Astrocyte (in vitro differentiated cells and primary cell): ENCODE measurements at regions not wholly inside any gene's neighbourhood (a gene's known extent, or its start where the extent isn't known, plus 50 kb on each side); places are given as distances from the start of the nearest gene placed in this dataset.

Experiments
- DNase-seq: peaks from one replicate; pipeline ENCODE4 v3.0.0-alpha.2; 2010; ENCODE audit warnings: low read depth
- FAIRE-seq: peaks from 2 replicates; lab custom pipeline; 2011; peaks lifted over from hg19 to GRCh38; lab: Jason Lieb, UNC
- H2AFZ ChIP-seq: 2 replicates; pipeline ENCODE4 v1.6.0; 2012; ENCODE audit warnings: low read depth, low read length, inconsistent platforms
- H3K27ac ChIP-seq: 2 replicates; pipeline ENCODE4 v1.5.1; 2011; ENCODE audit warnings: low read depth, low read length, inconsistent platforms
- H3K27me3 ChIP-seq: 2 replicates; pipeline ENCODE4 v1.6.0; 2011; ENCODE audit warnings: low read length, inconsistent platforms; ENCODE audit not compliant: insufficient read depth
- H3K36me3 ChIP-seq: 2 replicates; pipeline ENCODE4 v1.5.1; 2011; ENCODE audit warnings: low read length, inconsistent platforms; ENCODE audit not compliant: insufficient read depth
- H3K4me1 ChIP-seq: 2 replicates; pipeline ENCODE4 v1.5.1; 2011; ENCODE audit warnings: low read length, inconsistent platforms; ENCODE audit not compliant: insufficient read depth
- H3K4me2 ChIP-seq: 2 replicates; pipeline ENCODE4 v1.6.0; 2012; ENCODE audit warnings: low read length, inconsistent platforms
- H3K4me3 ChIP-seq: 2 replicates; pipeline ENCODE4 v1.5.1; 2011; ENCODE audit warnings: low read depth, mild to moderate bottlenecking, low read length, inconsistent platforms; ENCODE audit not compliant: insufficient read depth
- H3K79me2 ChIP-seq: 2 replicates; pipeline ENCODE4 v1.6.0; 2012; ENCODE audit warnings: mild to moderate bottlenecking, low read length, inconsistent platforms; ENCODE audit not compliant: insufficient read depth
- H3K9ac ChIP-seq: 2 replicates; pipeline ENCODE4 v1.6.0; 2012; ENCODE audit warnings: mild to moderate bottlenecking, low read length, inconsistent platforms
- H3K9me3 ChIP-seq: 2 replicates; pipeline ENCODE4 v1.5.1; 2012; ENCODE audit warnings: low read depth, mild to moderate bottlenecking, low read length, inconsistent platforms; ENCODE audit not compliant: insufficient read depth
- H4K20me1 ChIP-seq: 2 replicates; pipeline ENCODE4 v1.6.0; 2012; ENCODE audit warnings: low read length, inconsistent platforms; ENCODE audit not compliant: insufficient read depth
- H3K27ac Mint-ChIP-seq: one replicate; pipeline ENCODE4 v1.8.0; 2021; ENCODE audit warnings: mild to moderate bottlenecking, mixed read lengths; ENCODE audit not compliant: unreplicated experiment
- H3K27me3 Mint-ChIP-seq: one replicate; pipeline ENCODE4 v1.8.0; 2021; ENCODE audit warnings: low read depth, mixed read lengths; ENCODE audit not compliant: unreplicated experiment
- H3K36me3 Mint-ChIP-seq: one replicate; pipeline ENCODE4 v1.8.0; 2021; ENCODE audit warnings: low read depth, mixed read lengths; ENCODE audit not compliant: unreplicated experiment
- H3K4me1 Mint-ChIP-seq: one replicate; pipeline ENCODE4 v1.8.0; 2021; ENCODE audit warnings: low read depth, mixed read lengths; ENCODE audit not compliant: unreplicated experiment
- H3K4me3 Mint-ChIP-seq: one replicate; pipeline ENCODE4 v1.8.0; 2021; ENCODE audit warnings: mild to moderate bottlenecking, moderate library complexity, mixed read lengths; ENCODE audit not compliant: unreplicated experiment
- H3K9me3 Mint-ChIP-seq: one replicate; pipeline ENCODE4 v1.8.0; 2021; ENCODE audit warnings: mild to moderate bottlenecking, mixed read lengths; ENCODE audit not compliant: unreplicated experiment
- CTCF ChIP-seq: IDR thresholded peaks from 2 replicates; pipeline ENCODE4 v1.5.1; 2011; ENCODE audit warnings: low read depth, mild to moderate bottlenecking, inconsistent platforms, low read length, moderate library complexity; ENCODE audit not compliant: insufficient read depth
- EZH2 ChIP-seq: IDR thresholded peaks from 2 replicates; pipeline ENCODE4 v1.6.1; 2012; ENCODE audit warnings: mild to moderate bottlenecking, low read length, inconsistent platforms; ENCODE audit not compliant: insufficient read depth

DNA sequence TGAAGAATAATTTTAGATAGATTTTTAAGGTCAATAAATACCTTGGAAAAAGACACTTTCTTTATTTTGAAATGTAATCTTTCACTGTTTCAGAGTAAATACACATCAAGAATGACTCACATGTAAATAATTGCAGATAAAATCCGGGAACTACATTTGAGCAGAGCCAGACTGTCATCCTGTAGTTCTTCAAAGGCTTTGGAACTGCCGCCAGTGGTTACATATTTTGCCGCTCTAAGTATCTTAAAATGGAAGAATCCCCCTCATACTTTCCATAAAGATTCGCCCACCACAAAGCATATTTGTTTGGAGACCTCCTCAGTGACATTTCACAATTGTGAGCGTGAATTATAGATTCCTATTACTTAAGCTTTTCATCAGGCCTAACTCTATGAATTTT is 607.8 kb upstream of the ZFP42 start:
- no peaks in the 10 kb centered on the region for H3K36me3 Mint-ChIP-seq
- TF ChIP-seq EZH2 (no peak), CTCF (no peak)
- H3K27ac Mint-ChIP-seq = no peak overlapping the region
- DNase-seq (no peak), FAIRE-seq (no peak)
- Histone ChIP-seq H3K79me2 (no peaks in the 10 kb centered on the region), H3K4me3 (no peak overlapping the region), H3K27me3 (no peaks in the 10 kb centered on the region), H3K4me2 (no peak overlapping the region), H4K20me1 (no peaks in the 10 kb centered on the region), H3K36me3 (no peaks in the 10 kb centered on the region), H3K9me3 (no peaks in the 10 kb centered on the region), H3K9ac (no peak overlapping the region), H3K4me1 (no peaks in the 10 kb centered on the region), H2AFZ (no peak overlapping the region), H3K27ac (no peak overlapping the region)
- no peak overlapping the region for H3K4me3 Mint-ChIP-seq
- H3K9me3 Mint-ChIP-seq = peaks cover 2% of the 10 kb centered on the region
- H3K27me3 Mint-ChIP-seq = no peaks in the 10 kb centered on the region
- no peaks in the 10 kb centered on the region for H3K4me1 Mint-ChIP-seq

DNA sequence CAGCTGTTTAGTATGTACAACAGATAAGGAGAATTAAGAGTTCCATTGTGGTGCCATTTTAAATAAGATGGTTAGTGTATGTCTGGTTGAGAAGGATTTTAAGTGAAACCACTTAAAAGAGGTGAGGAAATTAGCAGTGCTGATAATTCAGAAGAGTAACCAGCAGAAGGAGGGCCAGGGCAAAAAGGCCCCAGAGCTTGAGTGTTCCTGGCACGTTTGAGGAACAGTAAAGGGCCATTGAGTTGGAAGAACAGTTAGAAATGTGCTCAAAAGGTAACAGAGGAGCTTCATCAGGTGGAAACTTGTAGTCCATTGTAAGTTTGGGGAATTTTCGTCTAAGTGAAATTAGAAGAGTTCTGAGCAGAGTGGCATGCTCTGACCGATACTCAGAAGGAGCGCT is 606.2 kb upstream of the ZFP42 start:
- Histone ChIP-seq H3K4me3 (no peak overlapping the region), H4K20me1 (no peaks in the 10 kb centered on the region), H3K9me3 (no peaks in the 10 kb centered on the region), H3K9ac (no peak overlapping the region), H3K27ac (no peak overlapping the region), H3K36me3 (no peaks in the 10 kb centered on the region), H3K27me3 (no peaks in the 10 kb centered on the region), H3K4me1 (no peaks in the 10 kb centered on the region), H3K79me2 (no peaks in the 10 kb centered on the region), H3K4me2 (no peak overlapping the region), H2AFZ (no peak overlapping the region)
- H3K36me3 Mint-ChIP-seq = no peaks in the 10 kb centered on the region
- H3K27me3 Mint-ChIP-seq = no peaks in the 10 kb centered on the region
- H3K9me3 Mint-ChIP-seq = peaks cover 2% of the 10 kb centered on the region
- TF ChIP-seq EZH2 (no peak), CTCF (no peak)
- no peak for DNase-seq
- no peak overlapping the region for H3K4me3 Mint-ChIP-seq
- FAIRE-seq = no peak
- H3K27ac Mint-ChIP-seq = no peak overlapping the region
- no peaks in the 10 kb centered on the region for H3K4me1 Mint-ChIP-seq

DNA sequence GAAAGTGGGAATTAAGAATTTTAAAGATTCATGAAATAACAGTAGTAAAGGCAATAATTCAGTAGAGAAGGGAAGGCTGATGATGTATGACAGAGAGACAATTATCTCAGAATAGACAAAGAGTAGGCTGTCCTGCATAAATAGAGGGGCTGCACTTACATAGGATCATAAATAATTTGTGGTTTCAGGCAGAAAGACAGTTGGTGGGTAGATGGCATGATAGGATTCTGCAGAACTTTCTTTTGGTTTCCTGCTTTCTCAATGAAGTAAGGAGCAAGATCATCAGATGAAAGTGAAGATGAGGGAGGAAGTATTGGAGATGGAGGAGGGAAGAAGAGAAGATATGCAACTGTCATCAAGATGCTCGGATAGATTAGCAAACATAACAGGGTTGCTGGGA is 604.9 kb upstream of the ZFP42 start:
- no peaks in the 10 kb centered on the region for H3K36me3 Mint-ChIP-seq
- no peak overlapping the region for H3K27ac ChIP-seq
- H3K4me1 ChIP-seq = no peaks in the 10 kb centered on the region
- H3K36me3 ChIP-seq = no peaks in the 10 kb centered on the region
- H3K79me2 ChIP-seq = no peaks in the 10 kb centered on the region
- no peak overlapping the region for H3K9ac ChIP-seq
- no peak overlapping the region for H3K4me3 Mint-ChIP-seq
- no peaks in the 10 kb centered on the region for H3K9me3 Mint-ChIP-seq
- FAIRE-seq (no peak), DNase-seq (no peak)
- H3K4me1 Mint-ChIP-seq = no peaks in the 10 kb centered on the region
- no peak overlapping the region for H3K4me2 ChIP-seq
- no peak overlapping the region for H3K27ac Mint-ChIP-seq
- TF ChIP-seq CTCF = no peak
- TF ChIP-seq EZH2 = no peak
- H4K20me1 ChIP-seq = no peaks in the 10 kb centered on the region
- no peaks in the 10 kb centered on the region for H3K27me3 ChIP-seq
- H3K27me3 Mint-ChIP-seq = no peaks in the 10 kb centered on the region
- no peaks in the 10 kb centered on the region for H3K9me3 ChIP-seq
- no peak overlapping the region for H3K4me3 ChIP-seq
- no peak overlapping the region for H2AFZ ChIP-seq
